Lung (tissue), 11 donors: ENCODE measurements at regions not wholly inside any gene's neighbourhood (a gene's known extent, or its start where the extent isn't known, plus 50 kb on each side); places are given as distances from the start of the nearest gene placed in this dataset.

ENCODE experiments used
- ATAC-seq: fragments of 200-7000 bp; cut with Tn5 transposase; one replicate; pipeline ENCODE4 v1.9.1; 2020; ENCODE audit warnings: moderate number of reproducible peaks; ENCODE audit not compliant: insufficient read depth, low FRiP score
- DNase-seq, 3 donors: peaks; one replicate each; pipeline ENCODE4 v3.0.0-alpha.2; 2013 to 2017
- H3K27ac ChIP-seq, 2 donors: one replicate each; pipeline ENCODE4 v1.5.1; 2013; ENCODE audit warnings: mild to moderate bottlenecking in 2 of 2, moderate library complexity in 2 of 2, control low read depth in 1 of 2, inconsistent platforms in 1 of 2, low read depth in 1 of 2, low read length in 1 of 2
- H3K27me3 ChIP-seq, 3 donors: one replicate each; pipeline ENCODE4 v1.5.1; 2013; ENCODE audit warnings: low read length in 2 of 3; ENCODE audit not compliant: control insufficient read depth in 3 of 3, insufficient read depth in 3 of 3
- H3K36me3 ChIP-seq, 4 donors: one replicate each; pipeline ENCODE4 v1.5.1; 2013; ENCODE audit warnings: low read length in 4 of 4, mild to moderate bottlenecking in 1 of 4, moderate library complexity in 1 of 4; ENCODE audit not compliant: control insufficient read depth in 4 of 4, insufficient read depth in 4 of 4
- H3K4me1 ChIP-seq, 5 donors: one replicate each; pipeline ENCODE4 v1.5.1; 2013; ENCODE audit warnings: low read length in 5 of 5, mild to moderate bottlenecking in 2 of 5, moderate library complexity in 1 of 5; ENCODE audit not compliant: control insufficient read depth in 5 of 5, insufficient read depth in 5 of 5
- H3K4me3 ChIP-seq: one replicate; pipeline ENCODE4 v1.5.1; 2013; ENCODE audit warnings: mild to moderate bottlenecking, control low read depth, moderate library complexity
- H3K9ac ChIP-seq, 2 donors: one replicate each; pipeline ENCODE4 v1.5.1; 2013; ENCODE audit warnings: low read length in 2 of 2, control low read depth in 1 of 2; ENCODE audit not compliant: insufficient read depth in 1 of 2
- H3K9me3 ChIP-seq, 4 donors: one replicate each; pipeline ENCODE4 v1.5.1; 2013; ENCODE audit warnings: low read length in 3 of 4, mild to moderate bottlenecking in 1 of 4, moderate library complexity in 1 of 4; ENCODE audit not compliant: control insufficient read depth in 4 of 4, insufficient read depth in 3 of 4
- WGBS, 2 donors: extraction: QIAGEN DNeasy Blood & Tissue Kit; methylation state at CpG; one replicate each; pipeline ENCODE4 v1.1.7; 2013; 5-methylcytosine and 5-hydroxymethylcytosine counted together
- TF ChIP-seq, protein P1 (sequence below): IDR thresholded peaks from 2 replicates; pipeline ENCODE4 v1.5.1; 2012; ENCODE audit warnings: mild to moderate bottlenecking; ENCODE audit errors: control extremely low read depth, extremely low read depth
- donor health status: control.
- donor health status: control.
- donor health status: Bipolar disorder and iron deficiency.
- donor health status: healthy.
- donor health status: DM: yes; HTN: yes; CAD: no.

DNA sequence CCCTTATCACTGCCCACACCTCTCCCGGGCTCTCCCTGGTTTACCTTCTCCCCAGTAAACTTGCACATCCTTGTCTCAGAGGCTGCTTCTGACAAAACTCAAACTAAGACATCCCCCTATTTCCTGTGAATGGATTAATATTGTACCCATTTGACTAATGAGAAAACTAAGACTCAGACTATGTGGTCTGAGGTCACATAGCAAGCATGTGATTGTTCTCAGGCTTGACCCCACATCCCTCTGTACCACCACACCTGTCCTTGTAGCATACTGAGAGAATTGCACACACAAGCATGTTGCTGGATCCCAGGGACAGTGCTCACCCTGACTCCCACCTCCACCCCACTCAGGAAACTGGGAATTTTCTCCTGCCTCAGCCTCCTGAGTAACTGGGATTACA is 90.7 kb upstream of the HES1 start:
- Histone ChIP-seq H3K27ac (no peak overlapping the region), H3K4me3 (no peak overlapping the region), H3K4me1 (peaks cover 0 to 8% (median 0%) of the 10 kb centered on the region in 5 donors), H3K9me3 (no peaks in the 10 kb centered on the region), H3K9ac (no peak overlapping the region), H3K27me3 (no peaks in the 10 kb centered on the region), H3K36me3 (no peaks in the 10 kb centered on the region)
- TF ChIP-seq, protein P1, sequence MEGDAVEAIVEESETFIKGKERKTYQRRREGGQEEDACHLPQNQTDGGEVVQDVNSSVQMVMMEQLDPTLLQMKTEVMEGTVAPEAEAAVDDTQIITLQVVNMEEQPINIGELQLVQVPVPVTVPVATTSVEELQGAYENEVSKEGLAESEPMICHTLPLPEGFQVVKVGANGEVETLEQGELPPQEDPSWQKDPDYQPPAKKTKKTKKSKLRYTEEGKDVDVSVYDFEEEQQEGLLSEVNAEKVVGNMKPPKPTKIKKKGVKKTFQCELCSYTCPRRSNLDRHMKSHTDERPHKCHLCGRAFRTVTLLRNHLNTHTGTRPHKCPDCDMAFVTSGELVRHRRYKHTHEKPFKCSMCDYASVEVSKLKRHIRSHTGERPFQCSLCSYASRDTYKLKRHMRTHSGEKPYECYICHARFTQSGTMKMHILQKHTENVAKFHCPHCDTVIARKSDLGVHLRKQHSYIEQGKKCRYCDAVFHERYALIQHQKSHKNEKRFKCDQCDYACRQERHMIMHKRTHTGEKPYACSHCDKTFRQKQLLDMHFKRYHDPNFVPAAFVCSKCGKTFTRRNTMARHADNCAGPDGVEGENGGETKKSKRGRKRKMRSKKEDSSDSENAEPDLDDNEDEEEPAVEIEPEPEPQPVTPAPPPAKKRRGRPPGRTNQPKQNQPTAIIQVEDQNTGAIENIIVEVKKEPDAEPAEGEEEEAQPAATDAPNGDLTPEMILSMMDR = no peak
- ATAC-seq = no peak
- no peak for DNase-seq
- 96 to 100% methylated on average over 1 of the region's 1 CpG for WGBS, 2 donors

DNA sequence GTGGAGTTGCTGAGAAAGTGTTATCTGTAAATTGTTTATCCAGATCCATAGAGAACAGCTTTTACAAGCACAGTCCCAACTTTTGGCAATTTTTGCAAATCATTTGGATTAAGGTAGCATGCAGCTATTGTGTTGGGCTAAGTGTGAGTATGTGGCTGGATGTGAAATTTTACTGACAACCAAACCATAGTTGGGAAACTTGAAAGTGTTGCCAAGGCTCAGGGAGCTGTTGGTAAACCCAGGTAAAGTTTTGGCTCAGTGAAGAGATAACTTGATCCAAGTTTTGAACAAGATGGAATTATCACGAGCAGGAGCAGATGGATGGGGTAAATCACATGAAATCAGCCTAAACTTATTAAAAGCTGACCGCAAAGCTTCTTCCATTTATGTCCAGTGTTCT is 90.0 kb upstream of the HES1 start:
- Histone ChIP-seq H3K9ac (no peak overlapping the region), H3K9me3 (peaks cover 0 to 1% (median under 1%) of the 10 kb centered on the region in 4 donors), H3K4me1 (peaks cover 0 to 8% (median 0%) of the 10 kb centered on the region in 5 donors), H3K27ac (no peak overlapping the region), H3K36me3 (no peaks in the 10 kb centered on the region), H3K27me3 (no peaks in the 10 kb centered on the region), H3K4me3 (no peak overlapping the region)
- ATAC-seq (no peak), DNase-seq (no peak)
- TF ChIP-seq, protein P1 = no peak
- 97 to 98% methylated on average over 2 of the region's 2 CpGs for WGBS, 2 donors

DNA sequence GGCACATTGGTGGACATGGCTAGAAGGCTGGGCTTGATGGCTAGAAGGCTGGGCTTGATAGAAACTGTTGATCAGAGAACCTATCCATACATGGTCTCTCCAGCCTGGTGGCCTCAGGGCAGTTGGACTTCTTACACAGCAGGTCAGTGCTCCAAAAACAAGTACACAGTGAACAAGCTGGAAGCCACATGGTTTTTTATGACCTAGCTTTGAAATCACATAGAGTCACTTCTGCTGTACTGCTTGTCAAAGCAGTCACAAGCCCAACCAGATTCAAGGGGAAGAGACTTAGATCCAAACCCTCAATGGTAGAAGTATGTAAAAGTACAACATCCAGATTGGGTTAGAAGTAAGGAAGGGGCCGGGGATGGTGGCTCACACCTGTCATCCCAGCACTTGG is 89.4 kb upstream of the HES1 start:
- TF ChIP-seq, protein P1 = no peak

More for the DNA sequence above, 89.4 kb upstream of the HES1 start:
- Histone ChIP-seq H3K4me1 (peaks cover 0 to 8% (median 0%) of the 10 kb centered on the region in 5 donors), H3K9ac (no peak overlapping the region), H3K9me3 (peaks cover 2 to 7% (median 5%) of the 10 kb centered on the region in 4 donors), H3K27ac (no peak overlapping the region), H3K36me3 (no peaks in the 10 kb centered on the region), H3K27me3 (no peaks in the 10 kb centered on the region), H3K4me3 (no peak overlapping the region)
- 76 to 91% methylated on average over 1 of the region's 1 CpG for WGBS, 2 donors
- no peak for ATAC-seq
- DNase-seq = no peak
